NOMO-1 treated with DMSO at 0.1 percent for 48 hours (cell line): ENCODE measurements at regions not wholly inside any gene's neighbourhood (a gene's known extent, or its start where the extent isn't known, plus 50 kb on each side); places are given as distances from the start of the nearest gene placed in this dataset.
"Not testable (repeated sequence)": the region's sequence is repeated elsewhere in the genome, so short reads cannot be mapped to it uniquely, and the experiment has no call there.

Experiments
- DNase-seq: peaks from one replicate; lab custom pipeline; 2025; ENCODE audit not compliant: unreplicated experiment; lab: John Stamatoyannopoulos, UW

DNA sequence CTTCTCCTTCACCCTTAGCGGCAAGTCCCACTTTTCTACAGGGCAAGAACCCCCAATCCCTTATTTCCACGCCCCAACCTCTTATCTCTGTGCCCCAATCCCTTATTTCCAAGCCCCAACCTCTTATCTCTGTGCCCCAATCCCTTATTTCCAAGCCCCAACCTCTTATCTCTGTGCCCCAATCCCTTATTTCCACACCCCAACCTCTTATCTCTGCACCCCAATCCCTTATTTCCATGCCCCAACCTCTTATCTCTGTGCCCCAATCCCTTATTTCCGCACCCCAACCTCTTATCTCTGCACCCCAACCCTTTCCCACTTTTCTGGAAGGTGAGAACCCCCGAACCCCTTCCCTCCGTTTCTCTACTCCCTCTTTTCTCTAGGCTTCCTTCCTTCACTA is 116.1 kb upstream of the GJE1 start:
- DNase-seq: not testable (repeated sequence)

DNA sequence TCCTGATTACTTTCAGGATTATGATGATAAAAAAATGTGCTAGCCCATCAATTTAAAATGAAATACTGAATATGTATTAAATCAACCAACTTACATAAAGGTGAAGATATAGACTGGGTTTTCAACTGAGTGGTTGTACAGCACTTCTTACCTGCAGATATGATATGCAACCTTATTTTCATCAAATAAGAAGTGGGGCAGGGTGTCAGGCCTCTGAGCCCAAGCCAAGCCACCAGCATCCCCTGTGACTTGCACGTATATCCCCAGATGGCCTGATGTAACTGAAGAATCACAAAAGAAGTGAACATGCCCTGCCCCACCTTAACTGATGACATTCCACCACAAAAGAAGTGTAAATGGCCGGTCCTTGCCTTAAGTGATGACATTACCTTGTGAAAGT is 117.3 kb upstream of the GJE1 start:
- DNase-seq: not testable (repeated sequence)

DNA sequence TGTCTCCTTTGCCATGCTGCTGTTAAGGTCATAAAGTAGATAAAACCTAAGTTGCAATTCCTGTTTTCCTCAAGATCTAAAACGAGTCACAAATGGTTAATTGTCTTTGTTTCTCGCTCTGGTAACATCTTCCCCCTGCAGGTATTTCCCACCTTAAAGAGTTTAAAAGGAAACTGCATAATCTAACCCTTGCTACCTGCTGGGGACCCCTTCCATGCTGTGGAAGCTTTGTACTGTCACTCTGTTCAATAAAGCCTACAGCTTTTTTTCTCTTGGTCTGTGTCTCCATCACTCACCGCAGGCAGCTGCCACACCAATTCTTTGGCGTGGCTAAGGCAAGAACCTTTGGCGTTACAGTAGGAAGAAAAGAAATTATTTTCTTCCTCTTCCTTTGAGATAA is 117.7 kb upstream of the GJE1 start:
- no peak for DNase-seq

DNA sequence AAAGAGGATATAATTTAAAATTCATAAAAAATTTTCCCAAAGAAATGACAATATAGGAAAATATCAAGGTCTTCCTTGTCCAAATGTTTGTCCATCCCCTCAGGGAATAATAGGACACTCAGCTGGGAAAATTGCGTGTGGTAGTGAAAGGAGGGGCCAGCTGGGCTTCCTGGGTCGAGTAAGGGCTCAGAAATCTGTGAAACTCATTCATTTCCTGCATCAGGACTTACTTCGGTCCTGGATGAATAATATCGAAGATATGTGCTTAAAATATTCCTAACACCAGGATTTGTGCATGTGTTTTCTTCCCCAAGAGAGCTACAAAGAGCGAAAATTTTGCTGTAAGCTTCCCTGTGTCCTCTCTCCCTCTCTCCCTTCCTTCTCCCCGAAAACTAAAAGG is 118.2 kb upstream of the GJE1 start:
- no peak for DNase-seq

DNA sequence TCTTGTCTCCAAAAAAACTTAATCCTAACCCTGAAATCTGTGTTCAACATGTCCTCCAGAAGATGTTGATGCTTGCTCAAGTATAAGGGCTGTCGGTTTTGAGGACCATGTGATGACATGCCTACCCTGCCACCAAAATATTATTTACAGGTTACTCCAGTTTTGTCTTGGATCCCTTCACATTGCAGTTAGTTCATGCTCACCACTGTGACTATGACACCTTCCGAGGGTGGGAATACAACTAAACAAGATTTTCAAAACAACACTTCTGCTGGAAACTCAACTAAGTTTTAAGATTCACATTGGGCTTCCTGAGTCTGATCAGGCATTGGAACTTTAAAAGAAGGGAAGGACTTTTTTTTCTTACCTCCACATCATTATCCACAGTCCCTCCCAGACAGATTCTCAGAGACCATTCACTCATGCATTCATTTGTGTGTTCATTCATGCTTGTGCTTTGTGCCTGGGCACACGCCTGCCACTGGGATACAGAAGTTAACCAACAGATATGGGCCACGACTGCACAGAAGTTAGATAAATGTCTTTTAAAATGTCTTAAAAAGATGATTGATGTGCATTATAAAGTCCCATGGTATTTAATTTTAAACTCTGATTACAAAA is 118.7 kb upstream of the GJE1 start:
- no peak for DNase-seq

DNA sequence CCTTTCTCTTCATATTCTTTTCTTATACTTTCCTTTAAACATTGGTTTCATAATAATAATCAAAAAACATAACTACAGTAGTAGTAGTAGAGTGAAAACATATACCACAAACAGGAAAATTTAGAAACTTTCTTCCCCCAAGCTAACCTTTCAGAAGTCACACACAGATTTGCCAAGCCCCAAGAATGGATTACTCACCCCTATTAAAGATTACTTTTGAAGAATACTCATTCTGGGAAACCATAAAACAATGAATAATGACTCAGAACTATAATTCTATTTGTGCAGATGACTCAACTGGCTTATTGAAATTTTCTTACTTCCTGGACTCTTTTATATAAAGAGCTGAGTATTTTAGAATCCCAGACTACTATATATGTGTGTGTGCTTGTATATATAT is 119.4 kb upstream of the GJE1 start:
- no peak for DNase-seq

DNA sequence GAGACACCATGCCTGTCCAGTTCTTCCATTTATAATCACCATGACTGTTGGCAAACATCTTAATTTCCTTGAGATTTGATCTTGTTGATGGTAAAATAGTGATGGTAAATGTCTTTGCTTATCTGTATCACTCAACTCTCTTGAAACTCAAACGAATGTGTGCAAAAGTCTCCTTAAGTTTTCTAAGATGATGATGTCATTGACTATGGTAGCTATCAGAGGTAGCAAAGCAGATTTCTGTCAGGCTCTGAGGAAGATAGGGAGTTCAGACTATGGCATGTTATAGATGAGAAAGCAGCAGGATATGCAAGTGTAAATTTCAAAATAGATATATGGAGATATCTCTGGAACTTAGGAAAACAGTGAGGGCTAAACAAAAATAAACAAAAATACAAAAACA is 121.0 kb upstream of the GJE1 start:
- no peak for DNase-seq

DNA sequence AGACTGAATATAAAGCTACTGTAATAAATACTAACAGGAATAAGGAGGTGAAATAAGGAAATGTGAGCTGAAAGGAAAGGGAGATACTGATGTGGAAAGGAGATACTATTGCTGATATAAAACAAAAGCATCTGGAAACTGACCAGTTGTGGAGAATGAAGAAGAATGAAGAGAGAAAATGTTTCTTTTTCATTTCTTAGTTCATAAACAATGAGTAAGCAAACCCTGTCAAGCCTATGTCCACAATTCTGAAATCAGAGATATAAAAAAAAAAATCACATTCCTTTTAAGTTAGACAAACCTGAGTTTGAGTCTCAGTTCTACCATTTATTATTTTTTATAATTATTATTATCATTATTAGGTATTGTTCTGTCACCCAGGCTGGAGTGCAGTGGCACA is 121.6 kb upstream of the GJE1 start:
- no peak for DNase-seq

DNA sequence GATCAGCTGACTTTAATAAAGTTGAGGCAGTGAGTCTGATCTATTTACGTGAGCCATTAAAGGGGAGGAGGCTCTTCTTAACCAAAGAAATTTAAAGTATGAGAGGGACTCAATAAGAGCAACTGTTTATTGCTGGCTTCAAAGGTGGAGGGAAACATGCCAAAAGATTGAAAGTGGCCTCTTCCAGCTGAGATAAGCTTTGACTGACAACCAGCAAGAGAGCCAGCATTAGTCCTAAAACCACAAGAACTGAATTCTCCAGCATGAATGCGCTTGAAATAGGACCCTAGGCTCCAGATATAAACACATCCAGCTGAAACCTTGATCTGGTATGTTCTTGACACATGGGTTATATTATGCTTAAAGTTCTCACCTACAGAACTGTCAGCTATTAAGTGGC is 123.1 kb upstream of the GJE1 start:
- no peak for DNase-seq

DNA sequence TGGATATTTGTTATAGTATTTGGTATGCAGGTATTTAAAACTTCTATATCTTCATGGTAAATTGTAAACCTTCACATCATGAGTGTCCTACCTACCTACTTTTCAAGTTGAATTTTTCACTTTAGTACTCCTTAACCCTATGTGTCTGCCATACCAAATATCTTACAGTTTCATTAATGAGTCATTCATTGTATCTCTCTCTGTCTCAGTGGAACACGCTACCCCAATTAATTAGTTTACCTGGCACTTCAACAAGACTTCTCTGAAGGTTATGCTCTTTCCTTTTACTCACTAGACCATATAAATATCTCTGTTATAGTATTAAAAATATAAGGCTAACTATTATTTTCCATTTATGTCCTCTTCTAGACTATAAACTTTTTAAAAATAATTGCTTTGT is 123.9 kb upstream of the GJE1 start:
- DNase-seq: no peak

DNA sequence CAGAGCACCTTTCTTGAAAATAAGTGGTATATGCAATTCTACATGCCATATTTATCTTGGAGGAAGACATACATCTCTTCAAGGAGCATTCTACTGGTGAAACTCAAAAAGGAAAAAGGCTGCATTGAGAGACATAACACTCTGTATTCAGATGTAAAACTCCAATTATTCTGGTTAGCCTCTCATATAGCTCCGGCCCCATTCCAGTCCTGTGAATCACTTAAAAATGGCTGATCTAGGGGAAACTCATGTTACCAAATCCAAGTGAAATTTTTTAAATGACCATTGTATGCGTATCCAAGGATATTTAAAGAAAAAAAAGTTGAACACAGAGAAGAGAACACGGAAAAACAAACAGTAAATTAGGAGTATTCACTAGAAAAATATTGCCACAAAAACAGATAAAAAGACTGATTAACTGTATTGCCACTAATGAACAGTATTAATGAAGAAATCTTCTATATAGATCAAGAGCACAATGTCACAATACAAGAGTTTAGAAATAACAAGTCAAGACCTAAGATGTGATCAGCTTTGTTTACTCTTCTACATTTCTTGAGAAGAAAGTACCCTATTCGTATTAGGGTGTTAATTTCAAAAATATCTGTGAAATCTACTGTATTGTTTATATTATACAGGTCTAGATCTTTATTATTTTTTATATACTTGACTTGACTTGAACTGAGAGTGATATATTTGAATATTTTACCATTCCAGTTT is 124.5 kb upstream of the GJE1 start:
- no peak for DNase-seq

DNA sequence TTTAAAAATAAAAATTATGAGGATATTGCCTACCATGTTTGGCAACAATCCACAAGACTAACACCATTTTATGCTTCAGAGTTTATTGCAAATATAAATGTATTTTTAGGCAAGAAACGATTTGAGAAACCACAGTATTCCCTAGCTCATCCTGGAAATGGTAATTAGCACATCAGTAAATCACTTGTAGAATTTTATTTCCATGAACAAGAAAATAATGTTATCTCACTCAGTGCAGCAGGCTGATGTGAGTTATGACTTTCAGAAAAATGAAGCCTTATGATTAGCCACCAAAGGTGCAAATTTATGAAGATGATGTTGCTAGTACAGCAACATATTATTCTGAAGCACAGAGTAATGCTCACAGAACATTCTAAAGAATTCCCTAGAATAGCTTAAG is 127.7 kb upstream of the GJE1 start:
- DNase-seq: no peak

DNA sequence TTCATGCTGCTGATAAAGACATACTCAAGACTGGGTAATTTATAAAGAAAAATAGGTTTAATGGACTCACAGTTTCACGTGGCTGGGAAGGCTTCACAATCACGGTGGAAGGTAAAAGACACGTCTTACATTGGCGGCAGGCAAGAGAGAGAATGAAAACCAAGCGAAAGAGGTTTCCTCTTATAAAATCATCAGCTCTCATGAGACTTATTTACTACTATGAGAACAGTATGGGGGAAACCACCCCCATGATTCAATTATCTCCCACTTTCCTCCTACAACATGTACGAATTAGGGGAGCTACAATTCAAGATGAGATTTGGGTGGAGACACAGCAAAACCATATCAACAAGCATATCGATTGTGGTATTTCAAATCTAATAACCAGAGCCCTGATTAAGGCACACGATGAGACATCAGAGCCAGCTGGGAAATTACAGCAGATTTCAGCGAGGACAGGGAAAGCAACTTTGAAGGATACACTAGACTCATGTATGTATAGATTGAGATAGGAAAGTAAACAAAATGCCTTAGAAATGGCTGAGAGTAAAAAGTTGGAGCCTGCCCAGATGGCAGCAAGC is 129.8 kb upstream of the GJE1 start:
- no peak for DNase-seq

DNA sequence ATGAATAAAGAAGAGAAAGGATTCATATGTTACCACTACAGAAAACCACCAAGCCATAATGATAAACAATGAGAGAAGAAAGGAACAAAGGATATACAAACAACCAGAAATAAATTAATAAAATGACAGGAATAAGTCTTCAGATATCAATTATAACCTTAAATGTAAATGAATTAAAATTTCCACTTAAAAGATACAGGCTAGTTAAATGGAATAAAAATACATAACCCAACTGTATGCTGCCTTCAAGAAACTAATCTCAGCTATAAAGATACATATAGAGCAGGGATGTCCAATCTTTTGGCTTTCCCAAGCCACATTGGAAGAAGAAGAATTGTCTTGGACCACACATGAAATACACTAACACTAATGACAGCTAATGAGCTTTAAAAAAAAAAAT is 135.9 kb upstream of the GJE1 start:
- no peak for DNase-seq

DNA sequence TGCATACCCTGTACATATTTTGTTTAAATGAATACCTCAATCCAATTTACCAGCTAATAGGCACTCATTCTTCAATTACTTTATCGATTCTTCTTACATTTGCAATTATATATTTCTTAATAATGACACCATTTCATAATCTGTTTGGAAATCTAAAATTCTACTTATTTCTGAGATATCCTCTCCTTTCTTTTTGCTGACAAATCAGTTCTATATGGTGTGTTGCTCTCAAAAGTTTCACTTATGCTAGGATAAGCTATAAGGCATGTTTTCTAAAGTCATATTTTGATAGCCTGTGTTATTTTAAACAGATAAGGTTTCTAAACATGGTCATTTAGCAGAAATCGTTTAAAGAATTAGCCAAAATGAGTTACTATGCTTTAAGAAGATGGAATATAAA is 140.6 kb upstream of the GJE1 start:
- DNase-seq: no peak

DNA sequence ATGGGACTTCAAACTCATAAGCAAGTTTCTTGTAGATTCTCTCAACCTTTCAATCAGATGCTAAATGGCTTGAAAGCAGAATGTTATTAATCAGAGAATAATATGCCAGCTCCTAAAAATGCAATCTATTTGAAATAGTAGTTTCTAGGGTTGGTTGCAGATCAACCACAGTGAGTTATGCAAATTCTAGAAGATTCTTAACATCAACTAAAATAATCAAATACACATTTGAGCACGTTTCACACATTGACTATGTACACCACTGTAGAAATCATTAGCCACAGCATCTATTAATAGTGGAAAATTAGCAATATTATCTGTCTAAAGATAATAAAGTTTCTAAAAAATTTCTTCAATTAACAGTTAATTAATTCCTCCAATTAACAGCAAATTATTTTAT is 141.9 kb upstream of the GJE1 start:
- DNase-seq: no peak

DNA sequence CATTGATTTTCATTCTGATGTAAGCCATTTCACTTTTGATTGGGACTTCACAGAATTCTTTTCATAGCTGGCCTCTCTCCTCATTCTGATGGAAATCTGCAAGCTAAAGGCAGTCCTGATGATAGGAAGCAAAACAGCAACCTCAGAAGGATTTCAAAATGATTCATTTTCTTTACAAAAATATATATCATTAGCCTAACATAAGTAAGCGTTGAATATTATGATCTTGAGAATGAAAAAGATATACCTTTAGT is 143.1 kb upstream of the GJE1 start:
- DNase-seq: no peak

DNA sequence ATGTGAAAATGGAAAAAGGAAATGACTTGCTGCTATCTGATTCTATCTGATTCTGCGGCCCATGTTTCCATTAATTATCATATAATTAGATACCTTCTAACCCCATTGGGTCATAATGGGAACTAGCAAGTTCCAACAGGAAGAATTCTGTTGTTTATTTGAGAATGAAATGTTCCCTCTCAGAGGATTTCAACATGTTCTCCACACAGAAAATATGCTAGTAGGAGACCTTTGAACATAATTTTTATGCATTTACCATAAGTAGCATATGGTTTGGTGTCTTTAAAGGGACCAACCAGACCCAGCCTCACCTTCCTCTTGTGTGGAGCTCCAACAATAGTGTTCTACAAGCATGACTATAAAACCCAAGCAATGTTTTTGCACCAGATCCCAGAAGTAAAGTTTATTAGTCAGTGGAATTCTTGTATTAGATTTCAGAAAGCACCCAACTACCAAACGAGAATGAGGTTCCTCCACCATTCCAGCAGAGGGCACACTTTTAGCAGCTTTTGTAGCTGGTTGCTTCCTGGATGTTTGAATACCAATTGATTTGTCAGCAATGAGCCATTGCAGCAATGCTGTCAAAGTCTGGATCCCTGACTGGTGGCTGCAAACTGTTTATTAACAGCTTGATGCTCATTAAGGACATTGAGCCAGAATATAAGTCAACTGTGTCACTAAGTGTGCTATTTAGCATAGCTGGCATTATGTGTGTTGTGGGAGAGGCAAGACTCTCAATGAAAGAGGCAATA is 143.6 kb upstream of the GJE1 start:
- DNase-seq: peak; percentile 22

DNA sequence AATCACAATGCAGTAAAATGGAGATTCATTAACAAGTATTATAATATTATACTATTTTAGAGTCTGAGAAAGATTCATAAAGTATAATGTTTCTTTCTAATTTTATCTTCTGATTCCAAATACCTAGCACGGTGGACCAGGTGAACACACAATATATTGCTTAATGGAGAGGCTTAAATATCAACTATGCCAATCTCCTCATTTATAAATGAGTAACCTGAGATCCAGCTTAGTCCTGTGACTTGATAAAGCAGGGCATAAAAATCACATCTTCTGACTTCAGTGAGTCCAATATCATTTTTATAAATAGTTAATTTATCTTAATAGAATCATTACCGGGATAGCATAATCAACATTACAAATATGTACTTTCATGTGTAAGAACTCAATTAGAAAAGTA is 144.4 kb upstream of the GJE1 start:
- DNase-seq: no peak

DNA sequence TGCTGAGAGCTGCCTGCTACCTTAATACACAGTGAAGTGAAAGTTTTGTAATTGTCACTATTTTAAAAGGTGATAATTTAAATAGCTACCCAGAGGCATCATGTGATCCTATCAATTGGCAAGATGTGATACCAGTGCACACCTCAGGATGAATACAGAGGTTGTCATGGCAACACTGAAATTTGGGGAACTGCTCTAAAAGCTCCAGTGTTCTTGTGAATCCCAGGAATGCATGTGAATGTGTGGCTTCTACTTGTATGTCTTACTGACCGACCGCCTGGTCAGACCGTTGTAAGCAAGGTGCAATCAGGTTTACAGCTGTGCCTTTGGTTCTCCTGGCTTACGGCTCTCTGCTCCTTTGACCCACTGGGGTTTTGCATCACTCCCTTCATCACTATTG is 146.3 kb upstream of the GJE1 start:
- DNase-seq: no peak

DNA sequence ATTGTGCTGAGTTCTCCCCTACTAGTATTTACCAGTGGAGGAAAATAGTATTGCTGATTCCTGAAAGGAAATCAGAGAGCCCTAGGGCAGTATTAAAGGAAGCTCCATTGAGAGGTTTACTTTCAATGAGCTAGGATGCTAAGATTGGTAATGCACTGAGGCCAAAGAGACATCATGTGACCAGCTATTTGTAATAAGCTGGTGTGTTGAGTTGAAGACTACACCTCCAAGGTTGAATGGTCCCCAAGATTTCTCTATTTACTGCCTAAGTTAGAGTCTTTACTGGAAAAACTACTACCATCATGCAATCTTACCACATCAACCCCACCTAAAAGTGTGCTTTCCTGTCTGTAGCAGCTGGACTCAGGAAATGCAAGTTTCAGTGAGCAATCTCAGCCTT is 151.5 kb upstream of the GJE1 start:
- DNase-seq: no peak

DNA sequence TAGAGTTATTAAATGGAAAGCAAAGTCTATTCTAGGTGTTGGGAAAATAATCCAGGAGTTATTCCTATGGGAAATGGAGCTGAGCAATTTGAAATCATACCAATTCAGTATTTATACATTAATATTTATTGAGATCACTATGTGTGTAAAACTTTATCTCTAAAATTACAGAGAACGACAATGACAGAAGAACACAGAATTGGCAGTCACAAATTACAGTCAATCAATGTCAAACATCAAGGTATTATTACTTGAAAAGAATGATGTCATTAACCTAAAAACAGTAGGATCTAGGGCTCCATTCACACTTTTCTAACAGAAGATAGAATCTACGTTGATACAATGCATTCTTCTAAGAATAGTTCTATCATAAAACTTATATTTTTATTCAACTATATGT is 154.9 kb upstream of the GJE1 start:
- DNase-seq: no peak
